Fibroblast of the aortic adventitia (primary cell): ENCODE measurements at regions not wholly inside any gene's neighbourhood (a gene's known extent, or its start where the extent isn't known, plus 50 kb on each side); places are given as distances from the start of the nearest gene placed in this dataset.
"Not testable (repeated sequence)": the region's sequence is repeated elsewhere in the genome, so short reads cannot be mapped to it uniquely, and the experiment has no call there.

Experiments
- DNase-seq: peaks from one replicate; pipeline ENCODE4 v3.0.0-alpha.2; 2010; ENCODE audit warnings: low read depth
- H3K4me3 ChIP-seq: 2 replicates; pipeline ENCODE4 v1.5.1; 2011; ENCODE audit warnings: low read depth, mild to moderate bottlenecking, control low read depth, low read length, moderate library complexity
- TF ChIP-seq, protein P1 (sequence below): IDR thresholded peaks from 2 replicates; pipeline ENCODE4 v1.5.1; 2011; ENCODE audit warnings: mild to moderate bottlenecking, low read length, control low read depth, inconsistent platforms; ENCODE audit not compliant: insufficient read depth

GRCh38 chr5:136590581-136590980 is 225.2 kb upstream of the TRPC7 start:
- TF ChIP-seq, protein P1, sequence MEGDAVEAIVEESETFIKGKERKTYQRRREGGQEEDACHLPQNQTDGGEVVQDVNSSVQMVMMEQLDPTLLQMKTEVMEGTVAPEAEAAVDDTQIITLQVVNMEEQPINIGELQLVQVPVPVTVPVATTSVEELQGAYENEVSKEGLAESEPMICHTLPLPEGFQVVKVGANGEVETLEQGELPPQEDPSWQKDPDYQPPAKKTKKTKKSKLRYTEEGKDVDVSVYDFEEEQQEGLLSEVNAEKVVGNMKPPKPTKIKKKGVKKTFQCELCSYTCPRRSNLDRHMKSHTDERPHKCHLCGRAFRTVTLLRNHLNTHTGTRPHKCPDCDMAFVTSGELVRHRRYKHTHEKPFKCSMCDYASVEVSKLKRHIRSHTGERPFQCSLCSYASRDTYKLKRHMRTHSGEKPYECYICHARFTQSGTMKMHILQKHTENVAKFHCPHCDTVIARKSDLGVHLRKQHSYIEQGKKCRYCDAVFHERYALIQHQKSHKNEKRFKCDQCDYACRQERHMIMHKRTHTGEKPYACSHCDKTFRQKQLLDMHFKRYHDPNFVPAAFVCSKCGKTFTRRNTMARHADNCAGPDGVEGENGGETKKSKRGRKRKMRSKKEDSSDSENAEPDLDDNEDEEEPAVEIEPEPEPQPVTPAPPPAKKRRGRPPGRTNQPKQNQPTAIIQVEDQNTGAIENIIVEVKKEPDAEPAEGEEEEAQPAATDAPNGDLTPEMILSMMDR: no peak
- DNase-seq: no peak

DNA sequence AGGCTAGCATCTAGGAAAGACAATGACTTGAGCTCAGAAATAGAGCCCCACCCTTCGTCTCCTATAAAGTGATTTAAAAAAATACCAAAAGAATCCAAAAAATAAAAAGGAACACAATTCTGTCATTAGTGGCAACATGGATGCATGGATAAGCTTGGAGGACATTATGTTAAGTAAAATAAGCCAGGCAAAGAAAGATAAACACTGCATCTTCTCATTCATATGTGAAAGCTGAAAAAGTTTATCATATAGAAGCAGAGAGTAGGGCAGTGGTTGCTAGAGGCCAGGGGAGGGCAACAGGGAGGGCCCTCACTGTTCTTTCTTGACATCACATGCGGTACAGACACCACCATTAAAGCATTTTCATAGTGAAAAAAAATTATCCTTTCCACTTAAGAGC is 220.9 kb upstream of the TRPC7 start:
- no peak for DNase-seq
- TF ChIP-seq, protein P1: no peak

More at GRCh38 chr5:136590581-136590980, 225.2 kb upstream of the TRPC7 start:
- no peak overlapping the region for H3K4me3 ChIP-seq

DNA sequence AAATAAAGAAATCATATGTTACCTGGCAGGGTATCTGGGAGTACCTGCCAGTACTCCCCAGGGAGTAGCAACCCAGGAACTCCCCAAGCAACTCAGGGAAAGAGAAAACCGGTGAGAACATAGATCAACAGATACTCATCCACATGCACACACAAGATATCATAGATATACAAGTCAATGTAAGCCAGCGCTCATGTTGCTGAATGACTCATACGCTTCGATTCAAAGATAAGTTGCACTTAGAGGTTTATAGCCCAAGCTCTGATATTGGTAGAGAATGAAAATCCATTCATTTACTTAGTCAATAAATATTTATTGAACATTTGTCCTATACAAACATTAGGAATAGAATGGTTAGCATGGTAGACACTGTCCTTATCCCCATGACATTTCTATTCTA is 219.1 kb upstream of the TRPC7 start:
- H3K4me3 ChIP-seq: no peak overlapping the region
- TF ChIP-seq, protein P1: no peak
- no peak for DNase-seq

More for the DNA sequence above, 220.9 kb upstream of the TRPC7 start:
- no peak overlapping the region for H3K4me3 ChIP-seq

DNA sequence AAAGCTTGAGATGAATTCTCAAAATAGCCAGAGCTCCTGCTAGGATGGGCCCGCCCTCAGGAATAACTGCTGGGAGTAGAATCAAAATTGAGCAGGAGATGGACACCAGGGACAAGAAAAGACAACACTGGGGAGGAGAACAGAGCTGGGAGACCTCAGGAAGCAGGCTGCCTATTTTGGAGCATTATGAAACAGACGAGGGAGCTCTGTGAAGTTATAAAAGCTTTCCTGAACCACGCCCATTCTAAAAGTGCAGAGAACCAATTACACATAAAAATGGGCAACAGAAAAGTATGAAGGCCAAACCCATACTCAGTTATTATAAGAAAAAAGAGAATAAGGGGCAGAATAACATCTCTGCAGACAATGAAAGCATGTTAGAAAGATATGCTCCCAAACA is 213.9 kb upstream of the TRPC7 start:
- H3K4me3 ChIP-seq: no peak overlapping the region
- no peak for DNase-seq
- TF ChIP-seq, protein P1: no peak

- not testable (repeated sequence) for DNase-seq, H3K4me3 ChIP-seq
These were observed 204.5 kb upstream of the TRPC7 start for GRCh38 chr5:136569875-136570274.

DNA sequence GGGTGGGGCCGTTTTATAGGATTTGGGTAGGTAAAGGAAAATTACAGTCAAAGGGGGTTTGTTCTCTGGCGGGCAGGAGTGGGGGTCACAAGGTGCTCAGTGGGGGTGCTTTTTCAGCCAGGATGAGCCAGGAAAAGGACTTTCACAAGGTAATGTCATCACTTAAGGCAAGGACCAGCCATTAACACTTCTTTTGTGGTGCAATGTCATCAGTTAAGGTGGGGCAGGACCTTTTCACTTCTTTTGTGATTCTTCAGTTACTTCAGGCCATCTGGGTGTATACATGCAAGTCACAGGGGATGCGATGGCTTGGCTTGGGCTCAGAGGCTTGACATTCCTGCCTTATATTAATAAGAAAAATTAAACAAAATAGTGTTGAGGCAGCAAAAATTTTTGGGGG is 200.1 kb upstream of the TRPC7 start:
- H3K4me3 ChIP-seq, DNase-seq: not testable (repeated sequence)

DNA sequence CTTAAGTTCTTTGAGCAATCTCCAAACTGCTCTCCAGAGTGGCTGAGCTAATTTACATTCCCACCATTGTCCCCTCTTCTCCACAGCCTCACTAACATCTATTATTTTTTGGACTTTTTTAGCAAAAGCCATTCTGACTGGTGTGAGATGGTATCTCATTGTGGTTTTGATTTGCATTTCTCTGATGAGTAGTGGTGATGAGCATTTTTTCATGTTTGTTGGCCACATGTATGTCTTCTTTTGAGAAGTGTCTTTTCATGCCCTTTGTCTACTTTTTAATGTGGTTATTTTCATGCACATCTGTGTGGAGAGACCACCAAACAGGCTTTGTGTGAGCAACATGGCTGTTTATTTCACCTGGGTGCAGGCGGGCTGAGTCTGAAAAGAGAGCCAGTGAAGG is 199.7 kb upstream of the TRPC7 start:
- not testable (repeated sequence) for DNase-seq, H3K4me3 ChIP-seq

DNA sequence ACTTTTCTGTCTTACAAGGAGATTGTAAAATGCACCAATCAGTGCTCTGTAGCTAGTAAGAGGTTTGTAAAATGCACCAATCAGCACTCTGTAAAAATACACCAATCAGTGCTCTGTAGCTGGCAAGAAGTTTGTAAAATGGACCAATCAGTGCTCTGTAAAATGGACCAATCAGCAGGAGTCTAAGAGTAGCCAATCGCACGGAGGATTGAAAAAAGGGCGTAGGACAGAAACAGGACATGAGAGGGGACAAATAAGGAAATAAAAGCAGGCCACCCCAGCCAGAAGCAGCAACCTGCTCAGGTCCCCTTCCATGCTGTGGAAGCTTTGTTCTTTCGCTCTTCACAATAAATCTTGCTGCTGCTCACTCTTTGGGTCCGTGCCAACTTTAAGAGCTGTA is 199.1 kb upstream of the TRPC7 start:
- H3K4me3 ChIP-seq, DNase-seq: not testable (repeated sequence)

DNA sequence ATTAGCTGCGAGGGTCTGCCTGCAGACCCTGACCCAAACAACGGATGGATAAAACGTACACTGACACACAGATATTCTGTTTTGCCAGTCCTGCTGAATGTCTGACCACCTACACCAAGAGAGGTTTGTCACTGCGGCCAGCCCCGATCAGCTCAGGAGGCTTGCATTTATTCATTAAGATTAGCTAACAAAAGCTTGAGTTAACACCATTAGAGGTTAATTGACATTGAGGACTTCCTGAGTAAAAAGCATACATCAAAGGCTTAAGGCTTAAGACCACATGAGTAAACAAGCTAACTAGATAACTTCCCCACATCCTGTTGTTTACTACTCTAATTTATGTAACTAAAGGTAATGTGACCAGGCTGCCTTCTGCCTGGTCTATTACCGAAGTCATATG is 198.1 kb upstream of the TRPC7 start:
- no peak overlapping the region for H3K4me3 ChIP-seq
- DNase-seq: no peak
- TF ChIP-seq, protein P1: no peak
